ENCODE measurements at regions not wholly inside any gene's neighbourhood (a gene's known extent, or its start where the extent isn't known, plus 50 kb on each side); places are given as distances from the start of the nearest gene placed in this dataset.

DNA sequence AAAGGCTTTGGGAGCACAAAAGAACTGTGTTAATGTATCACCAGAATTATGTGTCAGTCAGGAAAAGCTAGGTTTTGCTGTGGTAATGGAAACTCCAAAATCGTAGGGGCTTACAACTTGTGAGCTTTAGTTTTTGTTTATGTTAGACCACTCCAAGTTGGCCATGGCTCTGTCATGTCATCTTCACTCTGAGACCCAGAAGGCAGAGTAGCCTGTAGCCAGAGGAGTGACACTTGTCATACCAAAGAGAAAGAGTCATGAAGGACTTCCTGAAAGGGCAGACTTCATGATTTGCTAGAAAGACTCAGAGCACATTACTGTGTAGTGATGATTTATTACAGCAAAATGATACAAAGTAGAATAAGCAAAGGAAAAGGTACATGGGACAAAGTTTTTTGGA is 133.6 kb upstream of the SSTR1 start:
- no peak for DNase-seq

- DNase-seq = no peak
Measured at GRCh38 chr14:38074754-38075153, 132.9 kb upstream of the SSTR1 start.

DNA sequence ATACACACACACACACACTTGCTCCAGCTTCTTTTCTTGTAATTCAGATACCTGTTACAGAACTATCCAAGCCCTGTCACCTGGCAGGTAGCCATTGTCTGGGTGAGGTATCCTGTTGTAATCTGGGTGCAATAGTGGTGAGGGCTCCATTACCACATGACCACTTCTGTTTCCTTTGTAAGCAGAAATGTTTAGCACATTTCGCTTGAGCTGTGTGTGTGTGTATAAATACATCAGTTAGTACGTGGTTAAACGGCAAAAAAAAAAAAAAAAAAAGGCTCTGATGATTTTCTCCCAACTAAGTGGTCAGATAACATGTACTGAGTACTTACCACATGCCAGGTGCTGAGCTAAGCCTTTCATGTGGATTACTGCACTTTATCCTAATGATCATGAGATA is 129.3 kb upstream of the SSTR1 start:
- no peak for DNase-seq

- DNase-seq = no peak
Measured at GRCh38 chr14:38079268-38079667, 128.4 kb upstream of the SSTR1 start.

- no peak for DNase-seq
Measured at GRCh38 chr14:38079886-38080285, 127.8 kb upstream of the SSTR1 start.

DNA sequence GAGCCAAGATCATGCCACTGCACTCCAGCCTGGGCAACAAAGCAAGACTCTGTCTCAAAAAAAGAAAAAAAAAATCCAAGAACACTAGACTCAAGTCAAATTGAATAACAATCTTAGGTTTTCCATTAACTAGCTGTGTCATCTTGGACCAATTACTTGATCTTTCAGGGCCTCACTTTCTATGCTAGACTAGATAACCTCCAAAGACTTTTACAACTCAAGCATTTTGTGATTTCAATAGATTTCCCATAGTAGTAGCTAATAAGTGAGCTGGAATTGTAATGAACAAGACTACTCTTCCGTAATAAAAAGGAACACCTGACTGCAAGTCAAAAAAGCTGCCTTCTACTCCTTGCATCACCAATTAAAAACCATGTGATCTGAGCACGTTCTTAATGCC is 127.0 kb upstream of the SSTR1 start:
- DNase-seq = no peak

GRCh38 chr14:38083039-38083438 is 124.7 kb upstream of the SSTR1 start:
- no peak for DNase-seq

DNA sequence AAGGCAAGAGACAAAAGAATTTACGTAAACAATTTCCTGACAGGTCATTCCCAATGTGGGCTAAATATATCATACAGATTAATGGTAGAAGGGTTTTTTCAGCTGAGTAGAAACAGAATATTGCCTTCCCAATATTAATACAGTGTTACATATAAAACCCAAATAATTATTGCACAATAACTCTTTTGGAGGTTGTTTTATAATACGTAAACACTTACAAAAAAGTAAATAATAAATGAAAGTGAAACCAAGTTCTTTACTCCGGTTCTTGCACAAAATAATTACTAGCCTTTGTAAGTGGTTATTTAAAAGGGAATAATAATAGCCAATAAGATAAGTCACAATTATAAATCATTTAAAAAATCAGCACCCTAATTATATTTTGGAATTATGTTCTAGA is 118.6 kb upstream of the SSTR1 start:
- DNase-seq = no peak

- DNase-seq = no peak
Measured at GRCh38 chr14:38090506-38090905, 117.2 kb upstream of the SSTR1 start.

DNA sequence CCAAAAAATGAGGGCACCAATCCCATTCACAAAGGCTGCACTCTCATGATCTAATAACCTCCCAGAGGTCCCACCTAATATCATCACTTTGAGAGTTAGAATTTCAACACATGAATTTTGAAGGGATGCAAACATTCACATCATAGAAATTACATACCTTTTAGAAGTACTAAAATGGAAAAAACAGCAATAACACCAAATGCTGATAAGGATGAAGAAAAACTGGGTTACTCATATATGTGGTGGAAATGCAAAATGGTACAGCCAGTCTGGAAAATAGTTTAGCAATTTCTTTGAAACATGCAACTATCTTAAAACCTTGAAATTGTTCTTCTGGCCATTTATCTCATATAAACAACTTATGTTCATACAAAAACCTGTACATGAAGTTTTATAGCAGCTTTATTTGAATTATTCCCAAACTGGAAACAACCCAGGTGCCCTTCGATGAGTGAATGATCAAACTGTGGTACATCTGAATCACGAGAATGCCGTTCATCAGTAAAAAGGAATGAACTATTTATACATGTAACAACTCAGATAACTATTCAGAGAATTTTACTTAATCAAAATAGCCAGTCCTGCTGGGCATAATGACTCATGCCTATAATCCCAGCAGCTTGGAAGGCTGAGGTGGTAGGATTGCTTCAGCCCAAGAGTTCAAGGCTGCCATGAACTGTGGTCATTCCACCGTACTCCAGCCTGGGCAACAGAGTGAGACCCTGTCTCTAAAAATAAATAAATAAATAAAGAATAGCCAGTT is 109.4 kb upstream of the SSTR1 start:
- no peak for DNase-seq

DNA sequence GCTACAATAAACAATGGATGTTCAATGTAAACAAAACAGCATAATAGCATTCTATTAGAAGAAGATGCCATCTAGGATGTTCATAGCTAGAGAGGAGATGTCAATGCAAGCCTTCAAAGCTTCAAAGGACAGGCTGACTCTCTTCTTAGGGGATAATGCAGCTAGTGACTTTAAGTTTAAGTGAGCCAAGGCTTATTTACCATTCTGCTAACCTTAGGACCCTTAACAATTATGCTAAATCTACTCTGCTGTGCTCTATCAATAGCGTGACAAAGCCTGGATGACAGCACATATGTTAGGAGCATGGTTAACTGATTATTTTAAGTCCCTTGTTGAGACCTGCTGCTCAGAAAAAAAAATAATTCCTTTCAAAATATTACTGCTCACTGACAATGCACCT is 106.0 kb upstream of the SSTR1 start:
- DNase-seq = no peak

- no peak for DNase-seq
Measured at GRCh38 chr14:38103542-38104225, 104.0 kb upstream of the SSTR1 start.

DNA sequence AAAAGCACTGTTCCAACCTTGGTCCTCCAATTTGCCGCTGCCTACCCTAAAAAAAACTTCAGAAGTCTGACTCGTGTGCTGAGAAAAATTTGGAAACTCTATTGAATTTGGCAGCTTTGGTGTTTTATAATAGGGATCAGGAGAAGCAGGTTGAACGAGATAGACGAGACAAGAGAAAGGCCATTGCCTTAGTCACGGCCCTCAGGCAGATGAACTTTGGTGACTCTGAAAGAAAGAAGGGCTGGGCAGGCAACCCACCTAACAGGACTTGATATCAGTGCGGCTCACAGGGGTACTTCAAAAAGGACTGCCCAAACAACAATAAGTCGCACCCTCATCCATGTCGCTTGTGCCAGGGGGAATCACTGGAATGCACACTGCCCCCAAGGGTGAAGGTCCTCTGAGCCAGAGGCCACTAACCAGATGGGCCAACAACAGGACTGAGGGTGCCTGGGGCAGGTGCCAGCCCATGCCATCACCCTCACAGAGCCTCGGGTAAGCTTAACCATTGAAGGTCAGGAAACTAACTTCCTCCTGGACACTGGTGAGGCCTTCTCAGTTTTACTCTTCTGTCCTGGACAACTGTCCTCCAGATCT is 102.5 kb upstream of the SSTR1 start:
- DNase-seq = no peak

DNA sequence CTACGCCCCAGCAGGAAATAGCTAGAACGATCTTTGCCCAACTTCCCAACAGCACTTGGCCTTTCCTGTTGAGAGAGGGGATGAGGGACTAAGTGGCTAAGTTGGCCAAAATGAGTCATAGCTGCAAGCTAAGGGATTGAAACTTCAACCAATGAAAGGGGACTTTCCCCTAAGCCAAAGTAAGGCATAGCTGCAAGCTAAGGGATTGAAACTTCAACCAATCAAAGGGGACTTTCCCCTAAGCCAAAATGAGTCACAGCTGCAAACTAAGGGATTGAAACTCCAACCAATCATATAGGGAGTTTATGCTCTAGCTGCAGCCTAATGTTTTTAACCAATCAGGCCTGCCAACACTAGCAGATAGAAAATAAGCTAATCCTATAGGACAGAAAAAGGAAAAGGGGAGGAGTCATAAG is 100.5 kb upstream of the SSTR1 start:
- no peak for DNase-seq

- DNase-seq = no peak
Measured at GRCh38 chr14:38108681-38109080, 99.0 kb upstream of the SSTR1 start.

GRCh38 chr14:38110258-38110657 is 97.4 kb upstream of the SSTR1 start:
- DNase-seq = no peak

DNA sequence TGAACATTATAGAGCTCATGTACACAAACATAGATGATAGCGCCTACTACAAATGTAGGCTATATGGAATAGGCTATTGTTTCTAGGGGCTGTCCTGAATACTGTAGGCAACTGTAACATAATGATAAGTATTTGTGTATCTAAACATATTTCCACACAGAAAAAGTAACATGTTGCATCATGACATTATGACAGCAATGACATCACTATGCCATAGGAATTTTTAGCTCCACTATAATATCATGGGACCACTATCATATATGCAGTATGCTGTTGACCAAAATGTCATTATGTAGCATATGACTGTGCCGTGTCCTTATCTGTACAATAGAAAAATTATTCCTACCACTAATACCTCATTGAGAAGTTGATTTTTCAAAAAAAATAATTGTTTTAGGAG is 96.7 kb upstream of the SSTR1 start:
- DNase-seq = no peak

DNA sequence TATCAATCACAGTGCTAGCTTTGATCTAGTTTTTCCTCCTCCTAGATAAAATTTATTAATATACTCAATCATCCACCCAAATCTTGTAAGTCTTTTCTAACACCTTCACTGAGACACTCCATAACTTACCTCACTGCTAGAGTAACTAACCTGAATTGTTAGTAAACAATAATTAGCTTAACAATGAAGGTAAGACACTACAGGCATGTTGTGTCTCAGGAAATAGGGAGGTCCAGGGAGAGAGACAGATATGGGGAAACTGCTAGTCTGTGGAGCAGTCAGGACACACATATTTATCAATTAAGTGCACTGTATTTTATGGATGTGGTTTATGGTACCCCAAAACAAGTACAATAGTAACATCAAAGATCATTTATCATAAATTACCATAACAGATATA is 94.2 kb upstream of the SSTR1 start:
- no peak for DNase-seq

DNA sequence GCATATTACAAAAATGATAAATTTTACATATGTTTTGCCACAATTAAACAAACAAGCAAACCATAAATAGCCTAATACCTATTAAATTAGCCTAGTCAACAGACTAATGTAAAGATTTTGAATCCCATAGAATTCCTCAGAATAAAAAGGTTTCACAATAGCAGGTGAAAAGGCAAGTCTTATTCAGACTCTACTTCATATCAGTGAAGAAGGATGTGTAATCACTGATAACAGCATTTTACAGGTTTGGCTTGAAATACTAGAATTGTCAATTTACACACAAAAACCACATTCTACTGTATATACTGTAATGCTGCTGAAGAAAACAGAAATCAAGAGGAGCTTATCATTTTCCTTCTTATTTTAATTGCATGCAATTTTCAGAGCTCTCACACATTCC is 90.8 kb upstream of the SSTR1 start:
- DNase-seq = no peak

GRCh38 chr14:38120109-38120508 is 87.6 kb upstream of the SSTR1 start:
- DNase-seq = no peak

DNA sequence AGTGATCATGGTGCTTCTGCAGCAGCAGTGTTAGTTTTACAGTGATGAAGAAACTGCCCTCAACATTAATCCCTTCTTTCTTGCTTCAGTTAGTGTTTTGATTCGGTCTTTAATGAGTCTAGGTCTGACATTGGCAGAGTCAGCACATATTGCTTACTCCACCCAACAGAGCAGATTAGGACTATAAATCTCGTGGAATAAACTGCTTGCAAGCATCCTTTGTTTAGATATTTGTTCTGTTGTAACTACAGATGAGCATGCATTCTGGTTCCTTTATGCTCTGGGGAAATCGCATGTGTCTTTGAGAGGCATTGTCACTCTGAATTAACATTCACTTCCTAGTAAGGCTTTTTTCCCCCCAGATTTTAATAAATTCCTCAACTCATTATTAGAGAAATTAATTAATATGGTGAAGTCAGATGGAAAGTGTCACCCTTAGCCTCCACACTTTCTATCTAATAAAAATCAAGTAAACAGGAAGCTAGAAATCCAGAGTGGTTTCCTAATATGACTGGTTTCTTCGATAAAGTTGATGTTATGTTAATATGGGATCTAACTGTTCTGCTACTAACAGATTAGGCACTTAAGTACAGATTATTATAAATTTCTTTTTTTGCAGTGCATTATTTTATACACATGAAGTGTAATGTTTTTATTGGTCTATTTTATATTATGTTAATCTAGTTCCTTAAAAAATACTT is 86.2 kb upstream of the SSTR1 start:
- DNase-seq = no peak

GRCh38 chr14:38122241-38122640 is 85.5 kb upstream of the SSTR1 start:
- DNase-seq = no peak

DNA sequence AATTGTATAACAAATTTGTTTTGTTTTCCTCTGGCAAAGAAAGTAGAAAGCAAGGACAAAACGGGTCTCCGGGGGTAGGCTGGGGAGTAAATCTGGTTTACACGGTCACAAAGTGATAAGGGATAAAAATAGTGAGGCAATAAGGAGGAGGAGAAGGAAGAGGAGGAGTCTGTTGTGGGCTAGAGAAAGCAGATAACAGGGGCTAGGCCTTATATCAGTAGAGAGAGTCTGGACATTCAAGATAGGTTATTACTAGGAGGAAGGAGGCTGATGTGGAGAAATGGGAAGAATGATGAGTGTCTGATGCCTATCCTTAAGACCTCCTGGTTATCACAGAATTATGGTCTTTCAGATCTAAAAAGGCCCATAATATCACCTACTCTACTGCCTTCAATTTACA is 83.2 kb upstream of the SSTR1 start:
- DNase-seq = no peak
